Endothelial cell of umbilical vein (primary cell): ENCODE measurements at regions not wholly inside any gene's neighbourhood (a gene's known extent, or its start where the extent isn't known, plus 50 kb on each side); places are given as distances from the start of the nearest gene placed in this dataset.

Source experiments
- EZH2 ChIP-seq: IDR thresholded peaks from 2 replicates; pipeline ENCODE4 v1.6.1; 2012; ENCODE audit warnings: borderline replicate concordance, low read depth, mild to moderate bottlenecking, moderate library complexity, low read length, inconsistent platforms; ENCODE audit not compliant: severe bottlenecking
- POLR2AphosphoS5 ChIP-seq: IDR thresholded peaks from 2 replicates; pipeline ENCODE4 v1.6.1; 2012; ENCODE audit warnings: low read depth, mild to moderate bottlenecking, control low read depth, low read length, moderate library complexity; ENCODE audit not compliant: insufficient read depth
- TF ChIP-seq, protein P1 (sequence below), 2 donors: IDR thresholded peaks; 1 replicate in 1 of 2; 2 replicates in 1 of 2; pipeline ENCODE4 v1.5.1; 2011; ENCODE audit warnings: low read length in 2 of 2, mild to moderate bottlenecking in 2 of 2, moderate library complexity in 2 of 2, control low read depth in 1 of 2, inconsistent platforms in 1 of 2, low read depth in 1 of 2; ENCODE audit not compliant: insufficient read depth in 1 of 2; ENCODE audit errors: extremely low read depth in 1 of 2
- TF ChIP-seq, protein P2 (sequence below): IDR thresholded peaks from 2 replicates; pipeline ENCODE4 v1.6.1; 2011; ENCODE audit not compliant: insufficient read depth, insufficient read length

DNA sequence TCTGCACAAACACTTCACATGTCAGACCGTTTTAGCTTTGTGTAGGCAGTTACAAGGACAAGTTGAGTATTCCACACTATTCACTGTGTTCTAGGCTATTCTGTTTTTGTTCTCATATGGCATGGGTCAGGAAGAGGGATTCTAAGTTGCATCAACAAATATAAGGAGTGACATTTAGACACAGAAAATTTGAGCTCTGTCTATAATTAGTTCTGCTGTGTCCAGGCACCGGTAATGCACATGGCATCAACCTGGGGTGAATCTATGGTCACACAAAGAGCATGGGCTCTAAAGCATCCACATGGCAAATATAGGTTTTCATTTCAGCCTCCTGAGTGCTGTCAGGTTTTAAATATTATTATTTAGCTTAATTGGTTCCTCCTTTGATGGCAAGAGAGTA lies 130.4 kb upstream of the PMFBP1 start:
- TF ChIP-seq POLR2AphosphoS5 (no peak), EZH2 (no peak)
- TF ChIP-seq, protein P1, sequence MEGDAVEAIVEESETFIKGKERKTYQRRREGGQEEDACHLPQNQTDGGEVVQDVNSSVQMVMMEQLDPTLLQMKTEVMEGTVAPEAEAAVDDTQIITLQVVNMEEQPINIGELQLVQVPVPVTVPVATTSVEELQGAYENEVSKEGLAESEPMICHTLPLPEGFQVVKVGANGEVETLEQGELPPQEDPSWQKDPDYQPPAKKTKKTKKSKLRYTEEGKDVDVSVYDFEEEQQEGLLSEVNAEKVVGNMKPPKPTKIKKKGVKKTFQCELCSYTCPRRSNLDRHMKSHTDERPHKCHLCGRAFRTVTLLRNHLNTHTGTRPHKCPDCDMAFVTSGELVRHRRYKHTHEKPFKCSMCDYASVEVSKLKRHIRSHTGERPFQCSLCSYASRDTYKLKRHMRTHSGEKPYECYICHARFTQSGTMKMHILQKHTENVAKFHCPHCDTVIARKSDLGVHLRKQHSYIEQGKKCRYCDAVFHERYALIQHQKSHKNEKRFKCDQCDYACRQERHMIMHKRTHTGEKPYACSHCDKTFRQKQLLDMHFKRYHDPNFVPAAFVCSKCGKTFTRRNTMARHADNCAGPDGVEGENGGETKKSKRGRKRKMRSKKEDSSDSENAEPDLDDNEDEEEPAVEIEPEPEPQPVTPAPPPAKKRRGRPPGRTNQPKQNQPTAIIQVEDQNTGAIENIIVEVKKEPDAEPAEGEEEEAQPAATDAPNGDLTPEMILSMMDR (IDR thresholded peaks at IDR 0.05; ENCODE audit: extremely low read depth in 1 of 2, insufficient read depth in 1 of 2, low read depth in 1 of 2, low read length in 2 of 2), result no peak
- TF ChIP-seq, protein P2, sequence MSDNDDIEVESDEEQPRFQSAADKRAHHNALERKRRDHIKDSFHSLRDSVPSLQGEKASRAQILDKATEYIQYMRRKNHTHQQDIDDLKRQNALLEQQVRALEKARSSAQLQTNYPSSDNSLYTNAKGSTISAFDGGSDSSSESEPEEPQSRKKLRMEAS, result no peak
